ENCODE measurements at regions not wholly inside any gene's neighbourhood (a gene's known extent, or its start where the extent isn't known, plus 50 kb on each side); places are given as distances from the start of the nearest gene placed in this dataset.

DNA sequence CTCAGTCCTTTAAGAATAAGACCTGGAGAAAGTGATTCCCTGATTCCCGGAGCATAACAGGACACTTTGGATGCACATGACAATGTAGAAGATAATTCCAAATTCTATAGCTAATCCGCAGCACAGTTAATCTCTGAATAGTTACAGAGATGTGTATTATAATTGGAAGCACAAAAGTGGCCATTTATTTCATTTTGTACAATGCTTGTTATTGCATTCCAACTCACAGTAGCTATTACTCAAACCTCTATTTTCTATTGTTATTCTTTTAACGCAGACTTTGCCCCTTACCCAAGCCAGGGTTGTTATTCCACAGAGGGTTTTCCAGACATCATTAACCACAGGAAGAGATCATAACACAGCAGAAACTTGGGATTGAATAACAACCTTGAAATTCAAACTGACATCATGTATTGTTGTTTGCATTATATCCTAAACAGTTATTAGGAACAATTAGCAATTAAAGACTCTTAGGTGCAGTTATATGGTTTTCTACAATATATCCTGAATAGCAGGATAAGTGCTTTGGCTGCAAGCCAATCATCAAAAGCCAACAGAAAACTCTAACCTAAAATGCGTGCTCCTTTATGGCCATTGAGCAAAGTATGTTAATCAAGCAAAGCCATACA is 984.0 kb upstream of the TENM3 start:
- Histone ChIP-seq H3K36me3 (ENCODE audit: control insufficient read depth, insufficient read depth, low read length) (no peaks in the 10 kb centered on the region), H3K4me1 (ENCODE audit: control insufficient read depth, insufficient read depth, low read length, poor library complexity, severe bottlenecking) (no peaks in the 10 kb centered on the region), H3K9me3 (ENCODE audit: control insufficient read depth, low read length) (no peaks in the 10 kb centered on the region), H3K27ac (ENCODE audit: low read depth, low read length, severe bottlenecking) (no peak overlapping the region), H3K4me3 (ENCODE audit: extremely low read depth, insufficient read depth, low read length, poor library complexity, severe bottlenecking) (no peak overlapping the region)
- 84 to 86% methylated on average over 2 to 3 of the region's 4 CpGs for WGBS, 2 experiments (ENCODE audit: insufficient coverage in 2 of 2)

DNA sequence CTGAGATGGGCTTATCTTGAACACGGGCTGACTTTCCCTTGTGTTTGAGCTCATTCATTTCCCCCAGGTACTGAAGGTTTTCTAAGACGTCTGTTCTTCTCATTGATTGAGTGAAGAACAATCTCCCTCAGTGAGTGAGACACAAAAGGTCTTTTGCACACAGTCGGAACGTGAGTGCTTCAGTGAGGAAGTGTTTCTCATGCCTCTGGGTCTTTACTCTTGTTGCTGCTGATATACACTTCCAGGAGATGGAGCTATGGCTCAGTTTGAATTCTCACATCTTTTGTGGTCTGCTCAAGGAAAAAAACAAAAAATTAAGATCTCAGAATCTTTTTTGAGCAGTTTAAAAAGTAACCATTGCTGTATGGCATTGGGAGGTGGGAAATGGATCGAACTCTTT is 981.9 kb upstream of the TENM3 start:
- WGBS, 2 experiments (ENCODE audit: insufficient coverage in 2 of 2) = 20 to 28% methylated on average over 1 to 3 of the region's 5 CpGs
- Histone ChIP-seq H3K9me3 (ENCODE audit: control insufficient read depth, low read length) (no peaks in the 10 kb centered on the region), H3K4me1 (ENCODE audit: control insufficient read depth, insufficient read depth, low read length, poor library complexity, severe bottlenecking) (no peaks in the 10 kb centered on the region), H3K36me3 (ENCODE audit: control insufficient read depth, insufficient read depth, low read length) (no peaks in the 10 kb centered on the region), H3K27ac (ENCODE audit: low read depth, low read length, severe bottlenecking) (no peak overlapping the region), H3K4me3 (ENCODE audit: extremely low read depth, insufficient read depth, low read length, poor library complexity, severe bottlenecking) (no peak overlapping the region)

DNA sequence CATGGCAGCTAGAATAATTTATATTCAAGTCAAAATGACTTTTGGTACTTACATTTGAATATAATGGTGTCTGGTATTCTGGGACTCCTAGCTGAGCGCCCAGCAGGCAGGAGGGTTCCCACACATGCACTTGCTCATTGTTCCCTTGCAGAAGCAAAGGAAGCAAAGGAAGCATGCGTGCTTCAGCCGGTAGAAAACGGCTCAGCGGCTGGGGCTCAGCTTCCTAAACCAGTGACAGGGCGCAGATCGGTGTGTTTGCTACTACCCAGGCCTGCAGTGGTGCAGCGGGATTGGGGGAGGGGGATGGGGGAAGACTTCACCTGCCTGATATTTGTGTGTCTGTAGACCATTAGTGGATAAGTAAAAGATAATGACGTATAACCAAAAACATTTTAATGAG is 978.3 kb upstream of the TENM3 start:
- H3K27ac ChIP-seq (ENCODE audit: low read depth, low read length, severe bottlenecking) = no peak overlapping the region
- WGBS, 2 experiments (ENCODE audit: insufficient coverage in 2 of 2) = 22 to 45% methylated on average over 5 to 8 of the region's 9 CpGs
- no peaks in the 10 kb centered on the region for H3K9me3 ChIP-seq (ENCODE audit: control insufficient read depth, low read length)
- H3K4me1 ChIP-seq (ENCODE audit: control insufficient read depth, insufficient read depth, low read length, poor library complexity, severe bottlenecking) = no peaks in the 10 kb centered on the region
- H3K4me3 ChIP-seq (ENCODE audit: extremely low read depth, insufficient read depth, low read length, poor library complexity, severe bottlenecking) = no peak overlapping the region
- no peaks in the 10 kb centered on the region for H3K36me3 ChIP-seq (ENCODE audit: control insufficient read depth, insufficient read depth, low read length)

DNA sequence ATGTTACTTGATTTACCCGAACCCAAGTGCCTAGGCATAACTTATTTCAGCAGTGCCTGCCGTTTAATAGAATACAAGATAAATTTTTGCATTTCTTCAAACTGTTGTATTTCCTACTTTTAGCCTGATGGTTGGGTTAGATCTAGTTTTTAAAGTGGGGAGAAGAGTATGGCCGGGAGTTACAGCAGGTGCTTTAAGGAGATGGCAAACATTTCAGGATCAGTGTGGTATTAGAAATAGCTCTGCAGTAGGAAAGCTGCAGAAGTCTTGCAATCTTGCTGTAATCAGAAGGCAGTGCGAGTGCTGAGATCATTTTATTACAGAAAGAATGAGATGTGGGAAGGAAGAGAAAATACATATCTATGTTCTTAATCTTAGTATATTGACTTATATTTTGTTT is 977.8 kb upstream of the TENM3 start:
- Histone ChIP-seq H3K4me3 (ENCODE audit: extremely low read depth, insufficient read depth, low read length, poor library complexity, severe bottlenecking) (no peak overlapping the region), H3K9me3 (ENCODE audit: control insufficient read depth, low read length) (no peaks in the 10 kb centered on the region), H3K27ac (ENCODE audit: low read depth, low read length, severe bottlenecking) (no peak overlapping the region), H3K4me1 (ENCODE audit: control insufficient read depth, insufficient read depth, low read length, poor library complexity, severe bottlenecking) (no peaks in the 10 kb centered on the region), H3K36me3 (ENCODE audit: control insufficient read depth, insufficient read depth, low read length) (no peaks in the 10 kb centered on the region)
- 81 to 100% methylated on average over 2 of the region's 4 CpGs for WGBS, 2 experiments (ENCODE audit: insufficient coverage in 2 of 2)

DNA sequence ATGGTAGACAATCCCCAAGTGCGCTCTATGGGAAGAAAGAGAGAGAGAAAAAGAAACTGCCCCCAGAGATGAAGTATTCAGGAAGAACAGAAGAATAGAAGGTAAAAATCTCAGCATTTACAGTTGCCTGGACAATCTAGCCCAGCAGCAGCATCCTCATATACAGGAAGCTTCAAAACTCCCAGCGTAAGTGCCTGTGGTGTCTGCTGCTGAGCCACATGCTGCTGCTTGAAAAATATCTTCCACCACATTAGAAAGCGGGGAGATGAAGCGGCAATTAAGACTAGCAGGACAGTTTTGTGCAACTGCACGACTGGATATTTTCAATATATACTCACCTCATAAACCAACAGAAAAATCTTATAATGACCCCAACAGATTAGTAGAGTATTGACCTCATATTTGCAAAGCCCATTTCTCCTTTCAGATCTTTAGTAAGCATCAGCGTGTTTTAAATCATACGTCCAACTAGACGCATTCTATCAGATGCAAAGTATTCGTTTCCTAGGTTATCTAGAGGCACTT is 972.0 kb upstream of the TENM3 start:
- no peak overlapping the region for H3K27ac ChIP-seq (ENCODE audit: low read depth, low read length, severe bottlenecking)
- no peaks in the 10 kb centered on the region for H3K9me3 ChIP-seq (ENCODE audit: control insufficient read depth, low read length)
- H3K4me1 ChIP-seq (ENCODE audit: control insufficient read depth, insufficient read depth, low read length, poor library complexity, severe bottlenecking) = no peaks in the 10 kb centered on the region
- H3K4me3 ChIP-seq (ENCODE audit: extremely low read depth, insufficient read depth, low read length, poor library complexity, severe bottlenecking) = no peak overlapping the region
- 74 to 78% methylated on average over 5 to 8 of the region's 9 CpGs for WGBS, 2 experiments (ENCODE audit: insufficient coverage in 2 of 2)
- no peaks in the 10 kb centered on the region for H3K36me3 ChIP-seq (ENCODE audit: control insufficient read depth, insufficient read depth, low read length)

DNA sequence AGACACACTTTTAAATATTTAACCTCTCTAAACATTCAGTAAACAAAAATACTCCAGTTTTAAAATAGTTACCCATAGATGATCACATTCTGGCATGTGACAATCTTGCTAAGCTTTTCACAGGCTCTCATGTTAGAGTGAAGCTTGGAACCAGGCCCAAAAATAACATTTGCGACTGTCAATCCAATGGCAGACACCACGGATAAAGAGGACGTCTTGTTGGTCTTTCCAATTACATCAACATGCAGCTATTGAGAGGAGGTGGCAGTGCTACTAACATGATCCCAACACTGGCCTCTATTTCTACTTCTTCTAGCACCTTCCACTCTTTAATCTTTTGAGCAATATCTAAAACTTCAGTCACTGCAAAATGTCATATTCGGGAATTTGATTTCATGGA is 970.8 kb upstream of the TENM3 start:
- WGBS, 2 experiments (ENCODE audit: insufficient coverage in 2 of 2) = 90 to 93% methylated on average over 2 to 4 of the region's 4 CpGs
- no peak overlapping the region for H3K27ac ChIP-seq (ENCODE audit: low read depth, low read length, severe bottlenecking)
- H3K4me1 ChIP-seq (ENCODE audit: control insufficient read depth, insufficient read depth, low read length, poor library complexity, severe bottlenecking) = no peaks in the 10 kb centered on the region
- H3K36me3 ChIP-seq (ENCODE audit: control insufficient read depth, insufficient read depth, low read length) = no peaks in the 10 kb centered on the region
- no peaks in the 10 kb centered on the region for H3K9me3 ChIP-seq (ENCODE audit: control insufficient read depth, low read length)
- H3K4me3 ChIP-seq (ENCODE audit: extremely low read depth, insufficient read depth, low read length, poor library complexity, severe bottlenecking) = no peak overlapping the region

DNA sequence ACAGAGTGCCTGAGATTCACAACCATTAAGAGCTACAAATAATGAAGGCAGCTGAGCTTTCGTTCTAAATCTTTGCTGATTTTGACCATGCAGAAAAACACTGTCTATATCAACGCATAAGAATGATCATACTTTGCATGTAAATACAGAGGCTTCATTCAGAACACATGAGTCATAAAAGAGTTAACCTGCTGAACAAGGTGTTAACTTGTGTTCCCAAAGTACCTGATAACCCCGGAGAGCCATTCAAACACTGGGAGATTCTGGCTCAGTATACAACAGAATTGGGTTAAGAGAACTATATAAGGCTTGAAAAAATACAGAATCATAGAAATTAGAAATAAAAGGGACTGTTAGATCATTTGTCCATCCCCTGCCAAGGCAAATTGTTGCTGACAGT is 964.3 kb upstream of the TENM3 start:
- Histone ChIP-seq H3K9me3 (ENCODE audit: control insufficient read depth, low read length) (no peaks in the 10 kb centered on the region), H3K4me3 (ENCODE audit: extremely low read depth, insufficient read depth, low read length, poor library complexity, severe bottlenecking) (no peak overlapping the region), H3K27ac (ENCODE audit: low read depth, low read length, severe bottlenecking) (no peak overlapping the region), H3K36me3 (ENCODE audit: control insufficient read depth, insufficient read depth, low read length) (no peaks in the 10 kb centered on the region), H3K4me1 (ENCODE audit: control insufficient read depth, insufficient read depth, low read length, poor library complexity, severe bottlenecking) (no peaks in the 10 kb centered on the region)
- WGBS, 2 experiments (ENCODE audit: insufficient coverage in 2 of 2) = 54% methylated on average over 2 of the region's 3 CpGs; no CpG with 5 or more reads in 1 of the 2 experiments

DNA sequence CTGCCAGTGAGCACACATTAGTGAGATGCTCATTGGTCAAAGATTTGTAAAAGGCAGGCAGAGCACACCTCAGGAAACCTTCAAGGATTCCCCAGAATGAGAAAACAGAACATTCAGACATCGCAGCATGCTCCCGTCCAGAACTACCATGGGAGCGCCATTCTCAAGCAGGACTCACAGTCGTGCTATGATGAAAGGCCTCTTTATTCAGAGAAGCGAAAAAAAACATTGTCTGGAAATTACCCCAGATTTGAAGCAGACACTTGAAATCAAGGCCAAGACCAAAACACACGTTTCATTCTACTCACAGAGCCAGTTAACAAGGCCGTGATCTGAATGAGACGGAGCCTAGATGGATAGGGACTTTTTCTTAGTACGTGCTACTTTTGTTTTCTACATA is 961.8 kb upstream of the TENM3 start:
- H3K4me1 ChIP-seq (ENCODE audit: control insufficient read depth, insufficient read depth, low read length, poor library complexity, severe bottlenecking) = no peaks in the 10 kb centered on the region
- H3K27ac ChIP-seq (ENCODE audit: low read depth, low read length, severe bottlenecking) = no peak overlapping the region
- no peaks in the 10 kb centered on the region for H3K9me3 ChIP-seq (ENCODE audit: control insufficient read depth, low read length)
- no peaks in the 10 kb centered on the region for H3K36me3 ChIP-seq (ENCODE audit: control insufficient read depth, insufficient read depth, low read length)
- H3K4me3 ChIP-seq (ENCODE audit: extremely low read depth, insufficient read depth, low read length, poor library complexity, severe bottlenecking) = no peak overlapping the region
- 95 to 100% methylated on average over 3 to 5 of the region's 9 CpGs for WGBS, 2 experiments (ENCODE audit: insufficient coverage in 2 of 2)

DNA sequence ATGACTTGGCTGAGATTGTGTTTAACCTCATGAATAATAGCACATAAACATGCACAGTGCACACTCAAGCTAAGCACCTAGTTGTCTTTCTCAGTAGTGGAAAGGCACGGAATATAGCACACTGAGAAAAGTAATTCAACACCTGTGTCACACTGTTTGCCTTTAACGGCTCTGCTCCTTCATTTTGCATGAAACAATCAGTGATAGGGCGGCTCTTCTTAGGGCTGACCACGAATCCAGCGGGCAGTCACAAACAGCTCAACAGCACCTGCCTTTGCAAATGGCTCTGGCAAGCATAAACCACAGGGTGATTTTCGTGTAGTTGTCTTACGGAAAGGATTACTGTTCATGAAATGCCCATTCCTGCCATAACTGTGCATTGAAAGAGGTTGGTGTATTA is 954.0 kb upstream of the TENM3 start:
- no peaks in the 10 kb centered on the region for H3K36me3 ChIP-seq (ENCODE audit: control insufficient read depth, insufficient read depth, low read length)
- H3K9me3 ChIP-seq (ENCODE audit: control insufficient read depth, low read length) = no peaks in the 10 kb centered on the region
- WGBS, 2 experiments (ENCODE audit: insufficient coverage in 2 of 2) = 72 to 79% methylated on average over 7 of the region's 7 CpGs

DNA sequence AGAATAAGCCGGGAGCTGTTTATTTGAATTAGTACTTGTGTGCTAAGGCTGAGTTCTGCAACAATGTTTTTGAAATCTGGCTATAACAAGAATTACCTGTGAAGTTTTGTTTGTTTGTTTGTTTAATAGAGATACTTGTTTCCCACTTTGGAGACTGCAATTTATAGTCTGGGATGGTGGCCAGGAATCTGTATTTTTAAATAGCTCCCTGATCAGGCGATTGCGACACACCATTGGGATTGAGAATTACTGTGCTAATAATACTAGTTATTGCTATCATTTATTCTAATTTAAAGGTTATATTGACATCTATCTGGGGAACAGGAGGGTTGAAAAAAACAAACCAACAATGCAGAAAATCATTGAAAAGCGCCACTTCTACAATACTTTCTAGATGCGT is 951.6 kb upstream of the TENM3 start:
- H3K9me3 ChIP-seq (ENCODE audit: control insufficient read depth, low read length) = no peaks in the 10 kb centered on the region
- no peak overlapping the region for H3K27ac ChIP-seq (ENCODE audit: low read depth, low read length, severe bottlenecking)
- no CpG with 5 or more reads among the region's 5 CpGs for WGBS, 2 experiments (ENCODE audit: insufficient coverage in 2 of 2)
- H3K36me3 ChIP-seq (ENCODE audit: control insufficient read depth, insufficient read depth, low read length) = no peaks in the 10 kb centered on the region
- no peak overlapping the region for H3K4me3 ChIP-seq (ENCODE audit: extremely low read depth, insufficient read depth, low read length, poor library complexity, severe bottlenecking)
- H3K4me1 ChIP-seq (ENCODE audit: control insufficient read depth, insufficient read depth, low read length, poor library complexity, severe bottlenecking) = no peaks in the 10 kb centered on the region

More for the DNA sequence above, 954.0 kb upstream of the TENM3 start:
- H3K4me3 ChIP-seq (ENCODE audit: extremely low read depth, insufficient read depth, low read length, poor library complexity, severe bottlenecking) = no peak overlapping the region
- no peaks in the 10 kb centered on the region for H3K4me1 ChIP-seq (ENCODE audit: control insufficient read depth, insufficient read depth, low read length, poor library complexity, severe bottlenecking)
- no peak overlapping the region for H3K27ac ChIP-seq (ENCODE audit: low read depth, low read length, severe bottlenecking)

DNA sequence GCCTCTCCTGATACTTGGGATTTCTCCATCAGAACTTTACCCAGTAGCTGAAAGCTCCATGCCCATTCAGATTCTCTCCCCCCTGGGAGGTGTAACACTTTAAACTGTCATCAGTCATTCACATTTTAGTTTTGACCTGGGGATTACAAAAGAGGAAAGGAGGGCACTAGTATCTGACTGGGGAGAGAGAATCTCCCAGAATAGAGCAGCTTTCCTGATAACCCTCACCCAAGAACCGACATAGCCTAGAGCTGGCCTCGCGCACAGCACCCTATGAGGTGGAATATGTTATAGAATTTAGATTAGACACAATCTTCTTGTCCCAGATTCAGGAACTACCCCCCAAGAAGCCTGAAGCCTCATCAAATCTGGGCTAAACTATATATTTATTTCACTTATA is 950.2 kb upstream of the TENM3 start:
- no peaks in the 10 kb centered on the region for H3K9me3 ChIP-seq (ENCODE audit: control insufficient read depth, low read length)
- no peaks in the 10 kb centered on the region for H3K4me1 ChIP-seq (ENCODE audit: control insufficient read depth, insufficient read depth, low read length, poor library complexity, severe bottlenecking)
- no peaks in the 10 kb centered on the region for H3K36me3 ChIP-seq (ENCODE audit: control insufficient read depth, insufficient read depth, low read length)
- H3K27ac ChIP-seq (ENCODE audit: low read depth, low read length, severe bottlenecking) = no peak overlapping the region
- WGBS, 2 experiments (ENCODE audit: insufficient coverage in 2 of 2) = no CpG with 5 or more reads among the region's 3 CpGs
- H3K4me3 ChIP-seq (ENCODE audit: extremely low read depth, insufficient read depth, low read length, poor library complexity, severe bottlenecking) = no peak overlapping the region

Data from mesodermal cell (in vitro differentiated cells).